BJ (cell line): ENCODE measurements at regions not wholly inside any gene's neighbourhood (a gene's known extent, or its start where the extent isn't known, plus 50 kb on each side); places are given as distances from the start of the nearest gene placed in this dataset.

Experiments used
- CTCF ChIA-PET: fragments of 350-600 bp; formaldehyde crosslinking; extraction: SDS; loops from one replicate; lab custom pipeline; 2021; ENCODE audit warnings: antibody characterized with exemption, inconsistent platforms; lab: Yijun Ruan, JAX
- POLR2A ChIA-PET: fragments of 300-600 bp; sonication (Branson Sonifier 250); formaldehyde crosslinking; extraction: SDS; loops from one replicate; lab custom pipeline; 2021; ENCODE audit warnings: antibody characterized with exemption; lab: Charles Lee
- DNase-seq: peaks from one replicate; pipeline ENCODE4 v3.0.0-alpha.2; 2011; ENCODE audit warnings: low read depth
- H3K27me3 ChIP-seq: 2 replicates; pipeline ENCODE4 v1.6.0; 2011; ENCODE audit warnings: low read length; ENCODE audit not compliant: control insufficient read depth, insufficient read depth
- H3K36me3 ChIP-seq: 2 replicates; pipeline ENCODE4 v1.5.1; 2011; ENCODE audit warnings: low read length; ENCODE audit not compliant: control insufficient read depth, insufficient read depth
- H3K4me3 ChIP-seq: 2 replicates; pipeline ENCODE4 v1.5.1; 2011; ENCODE audit warnings: low read depth, mild to moderate bottlenecking, control low read depth, low read length
- CTCF ChIP-seq: IDR thresholded peaks from 2 replicates; pipeline ENCODE4 v1.5.1; 2011; ENCODE audit warnings: low read depth, mild to moderate bottlenecking, control low read depth, inconsistent platforms, low read length, moderate library complexity; ENCODE audit not compliant: insufficient read depth

DNA sequence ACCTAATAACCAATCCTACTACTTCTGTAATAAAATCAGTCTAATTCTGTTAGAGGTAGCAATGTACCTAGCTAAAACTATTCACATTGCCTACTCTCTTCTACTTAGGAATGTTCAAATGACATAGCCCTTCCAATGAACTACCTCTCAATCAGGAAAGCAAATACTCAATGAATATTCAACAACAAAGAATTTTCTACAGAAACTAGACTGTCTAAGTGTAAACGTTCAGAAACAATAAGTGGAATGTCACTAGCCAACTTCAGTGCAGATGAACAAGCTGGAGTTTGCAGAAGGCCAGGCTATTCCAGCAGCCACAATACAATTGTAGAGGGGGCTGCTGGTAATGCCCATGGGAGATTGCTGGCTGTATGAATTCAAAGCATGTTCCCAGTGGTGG, 743.2 kb upstream of the CDH10 start:
- Histone ChIP-seq H3K27me3 (no peaks in the 10 kb centered on the region), H3K36me3 (no peaks in the 10 kb centered on the region), H3K4me3 (no peak overlapping the region)
- CTCF ChIA-PET = no interaction called here
- TF ChIP-seq CTCF = no peak
- DNase-seq = no peak
- POLR2A ChIA-PET = no interaction called here

GRCh38 chr5:25362799-25363198, 718.0 kb upstream of the CDH10 start:
- no peaks in the 10 kb centered on the region for H3K27me3 ChIP-seq
- TF ChIP-seq CTCF = no peak
- ChIA-PET CTCF (no interaction called here), POLR2A (no interaction called here)
- no peak for DNase-seq
- H3K4me3 ChIP-seq = no peak overlapping the region
- no peaks in the 10 kb centered on the region for H3K36me3 ChIP-seq

DNA sequence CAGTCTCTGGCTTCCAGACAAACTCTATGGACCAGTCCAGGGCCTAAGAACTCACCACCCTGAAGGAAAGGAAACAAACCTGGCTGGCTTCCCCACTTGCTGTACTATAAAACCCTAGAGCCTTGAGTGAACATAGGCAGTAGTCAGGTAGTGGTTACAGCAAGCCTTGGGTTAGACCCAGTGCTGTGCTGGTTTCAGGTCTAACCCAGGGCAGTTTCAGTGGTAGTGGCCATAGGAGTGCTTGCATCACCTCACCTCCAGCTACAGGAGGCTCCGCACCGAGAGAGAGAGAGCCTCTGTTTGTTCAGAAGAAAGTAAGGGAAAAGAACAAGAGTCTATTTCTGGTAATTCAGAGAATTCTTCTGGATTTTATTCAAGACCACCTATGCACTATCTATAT, 714.1 kb upstream of the CDH10 start:
- Histone ChIP-seq H3K36me3 (no peaks in the 10 kb centered on the region), H3K27me3 (no peaks in the 10 kb centered on the region), H3K4me3 (no peak overlapping the region)
- TF ChIP-seq CTCF = no peak
- ChIA-PET POLR2A (no interaction called here), CTCF (no interaction called here)
- DNase-seq = no peak

DNA sequence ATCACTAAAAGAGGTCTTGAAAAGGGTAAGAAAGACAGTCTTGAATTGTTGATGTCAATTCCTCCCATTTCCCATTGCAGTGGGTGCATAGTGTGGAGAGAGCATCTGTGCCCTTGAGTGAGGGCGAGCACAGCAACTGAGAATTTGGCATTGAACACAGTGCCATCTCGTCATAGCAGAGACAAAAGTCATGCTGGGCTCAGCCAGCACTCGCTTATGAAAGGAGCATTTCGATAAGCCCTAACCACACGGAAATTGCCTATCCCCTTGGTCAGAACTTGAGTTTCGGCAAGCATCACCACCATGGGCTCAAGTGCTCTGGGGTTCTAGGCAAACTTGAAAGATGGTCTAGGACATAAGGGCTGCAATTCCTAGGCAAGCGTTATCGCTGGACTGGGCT, 712.8 kb upstream of the CDH10 start:
- no peak overlapping the region for H3K4me3 ChIP-seq
- H3K27me3 ChIP-seq = no peaks in the 10 kb centered on the region
- no peaks in the 10 kb centered on the region for H3K36me3 ChIP-seq
- TF ChIP-seq CTCF = no peak
- ChIA-PET POLR2A (no interaction called here), CTCF (no interaction called here)
- no peak for DNase-seq

DNA sequence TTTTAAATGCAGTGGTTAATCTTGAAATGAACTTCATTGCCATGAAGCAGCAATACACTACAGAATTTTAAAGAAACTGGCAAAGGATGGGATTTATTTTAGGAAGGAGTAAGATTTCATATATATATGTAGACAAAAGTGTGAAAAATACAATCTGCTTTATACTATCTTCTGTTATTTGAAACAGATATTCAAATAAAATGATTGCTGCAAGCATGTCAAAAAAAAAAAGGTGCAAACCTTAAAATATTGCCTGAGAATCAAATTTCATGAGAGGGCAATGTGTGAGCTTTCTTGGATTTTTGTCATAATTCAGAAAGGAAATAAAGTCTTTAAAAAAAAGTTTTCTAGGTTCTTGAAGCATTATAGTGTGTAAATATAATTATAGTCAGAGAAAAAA, 705.0 kb upstream of the CDH10 start:
- Histone ChIP-seq H3K4me3 (no peak overlapping the region), H3K36me3 (no peaks in the 10 kb centered on the region), H3K27me3 (no peaks in the 10 kb centered on the region)
- DNase-seq = no peak
- POLR2A ChIA-PET = no interaction called here
- CTCF ChIA-PET = no interaction called here
- no peak for TF ChIP-seq CTCF
